ENCODE measurements at regions not wholly inside any gene's neighbourhood (a gene's known extent, or its start where the extent isn't known, plus 50 kb on each side); places are given as distances from the start of the nearest gene placed in this dataset.
"Not testable (repeated sequence)": the region's sequence is repeated elsewhere in the genome, so short reads cannot be mapped to it uniquely, and the experiment has no call there.

GRCh38 chr1:199794105-199794863 is 233.2 kb upstream of the NR5A2 start:
- no peak for DNase-seq (ENCODE audit: low read depth)

GRCh38 chr1:199799116-199799515 is 228.4 kb upstream of the NR5A2 start:
- DNase-seq (ENCODE audit: low read depth) = no peak

- DNase-seq (ENCODE audit: low read depth) = no peak
Observed at GRCh38 chr1:199804526-199804925, 223.0 kb upstream of the NR5A2 start.

GRCh38 chr1:199808110-199808870 is 219.2 kb upstream of the NR5A2 start:
- no peak for DNase-seq (ENCODE audit: low read depth)

- DNase-seq (ENCODE audit: low read depth) = no peak
Observed at GRCh38 chr1:199809311-199809710, 218.2 kb upstream of the NR5A2 start.

- DNase-seq (ENCODE audit: low read depth) = no peak
Observed at GRCh38 chr1:199811163-199811562, 216.3 kb upstream of the NR5A2 start.

GRCh38 chr1:199813198-199813597 is 214.3 kb upstream of the NR5A2 start:
- no peak for DNase-seq (ENCODE audit: low read depth)

- no peak for DNase-seq (ENCODE audit: low read depth)
Observed at GRCh38 chr1:199815947-199816346, 211.6 kb upstream of the NR5A2 start.

- no peak for DNase-seq (ENCODE audit: low read depth)
Observed at GRCh38 chr1:199817266-199817665, 210.2 kb upstream of the NR5A2 start.

- no peak for DNase-seq (ENCODE audit: low read depth)
Observed at GRCh38 chr1:199821029-199821779, 206.3 kb upstream of the NR5A2 start.

GRCh38 chr1:199832451-199832850 is 195.1 kb upstream of the NR5A2 start:
- DNase-seq (ENCODE audit: low read depth) = no peak

GRCh38 chr1:199834711-199835110 is 192.8 kb upstream of the NR5A2 start:
- DNase-seq (ENCODE audit: low read depth) = no peak

GRCh38 chr1:199836430-199836829 is 191.1 kb upstream of the NR5A2 start:
- DNase-seq (ENCODE audit: low read depth) = no peak

GRCh38 chr1:199837321-199837720 is 190.2 kb upstream of the NR5A2 start:
- DNase-seq (ENCODE audit: low read depth) = no peak

- not testable (repeated sequence) for DNase-seq (ENCODE audit: low read depth)
Observed at GRCh38 chr1:199839608-199840007, 187.9 kb upstream of the NR5A2 start.

- not testable (repeated sequence) for DNase-seq (ENCODE audit: low read depth)
Observed at GRCh38 chr1:199843096-199843495, 184.4 kb upstream of the NR5A2 start.

GRCh38 chr1:199843861-199844260 is 183.6 kb upstream of the NR5A2 start:
- DNase-seq (ENCODE audit: low read depth) = no peak

GRCh38 chr1:199847021-199847420 is 180.5 kb upstream of the NR5A2 start:
- no peak for DNase-seq (ENCODE audit: low read depth)

- no peak for DNase-seq (ENCODE audit: low read depth)
Observed at GRCh38 chr1:199851439-199852140, 175.9 kb upstream of the NR5A2 start.

GRCh38 chr1:199854686-199855321 is 172.7 kb upstream of the NR5A2 start:
- DNase-seq (ENCODE audit: low read depth) = no peak

GRCh38 chr1:199855580-199855979 is 171.9 kb upstream of the NR5A2 start:
- no peak for DNase-seq (ENCODE audit: low read depth)
